ENCODE measurements at regions not wholly inside any gene's neighbourhood (a gene's known extent, or its start where the extent isn't known, plus 50 kb on each side); places are given as distances from the start of the nearest gene placed in this dataset.

DNA sequence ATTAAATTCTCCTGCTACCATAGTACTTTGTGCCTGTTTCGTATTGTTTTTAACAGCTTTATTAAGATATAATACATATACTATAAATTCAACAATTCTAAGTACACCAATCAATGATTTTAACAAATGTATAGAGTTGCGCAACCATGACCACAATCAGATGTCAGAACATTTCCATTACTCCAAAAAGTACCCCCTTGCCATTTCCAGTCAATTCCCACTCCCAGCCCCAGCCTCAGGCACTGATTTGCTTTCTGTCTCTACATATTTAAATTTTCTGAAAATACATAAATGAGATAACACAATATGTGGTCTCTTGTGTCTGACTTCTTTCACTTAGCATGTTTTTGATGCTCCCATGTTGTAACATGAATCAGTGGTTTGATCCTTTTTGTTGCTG, 193.9 kb downstream of the FIGN start:
- DNase-seq (ENCODE audit: low spot score), result no peak

GRCh38 chr2:163541495-163541894, 194.3 kb downstream of the FIGN start:
- no peak for DNase-seq (ENCODE audit: low spot score)

- no peak for DNase-seq (ENCODE audit: low spot score)
These were observed 207.1 kb downstream of the FIGN start for GRCh38 chr2:163528640-163529217.

GRCh38 chr2:163527381-163527780, 208.4 kb downstream of the FIGN start:
- DNase-seq (ENCODE audit: low spot score), result no peak

DNA sequence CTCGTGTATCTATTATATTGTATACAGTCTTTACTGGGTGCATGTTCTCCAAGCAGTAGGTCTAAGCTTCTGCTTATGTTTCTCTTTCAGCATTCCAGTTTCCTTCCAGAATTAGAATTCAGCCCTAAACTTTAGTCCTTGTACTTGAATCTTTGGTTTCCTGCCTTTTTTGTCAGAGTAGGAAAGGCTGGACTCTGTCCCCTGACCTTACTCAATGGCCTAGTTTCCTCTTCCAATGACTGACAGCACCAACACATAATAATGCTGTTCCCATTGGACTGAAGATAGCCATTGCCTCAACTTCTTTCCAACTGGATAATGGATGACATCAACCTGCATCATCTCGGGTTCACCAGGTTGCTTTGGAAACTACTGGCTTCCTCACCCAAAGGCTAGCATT, 217.0 kb downstream of the FIGN start:
- DNase-seq (ENCODE audit: low spot score), result no peak

DNA sequence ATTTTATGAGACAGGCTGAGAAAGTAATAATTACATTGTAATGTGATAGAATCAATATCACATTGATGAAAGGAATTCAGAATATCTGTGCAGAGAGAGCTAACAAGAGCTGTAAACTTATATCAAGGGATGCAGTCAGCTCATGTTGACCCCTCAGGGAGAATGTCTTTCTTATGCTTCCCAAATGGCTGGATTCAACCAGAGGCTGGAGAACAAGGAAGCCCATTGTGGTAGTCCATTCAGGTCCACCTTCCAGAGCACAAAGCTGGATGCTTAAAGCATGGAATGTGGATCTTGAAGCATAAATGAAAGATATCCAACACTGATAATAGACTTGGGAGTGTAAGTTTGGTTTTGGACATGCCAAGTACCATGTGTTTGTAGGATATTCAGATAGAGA, 220.0 kb downstream of the FIGN start:
- DNase-seq (ENCODE audit: low spot score), result no peak

GRCh38 chr2:163505281-163505680, 230.5 kb downstream of the FIGN start:
- DNase-seq (ENCODE audit: low spot score), result no peak

GRCh38 chr2:163493359-163494298, 242.2 kb downstream of the FIGN start:
- no peak for DNase-seq (ENCODE audit: low spot score)

- no peak for DNase-seq (ENCODE audit: low spot score)
These were observed 244.0 kb downstream of the FIGN start for GRCh38 chr2:163491850-163492249.

GRCh38 chr2:163490281-163490680, 245.5 kb downstream of the FIGN start:
- DNase-seq (ENCODE audit: low spot score), result no peak

- DNase-seq (ENCODE audit: low spot score), result no peak
These were observed 254.3 kb downstream of the FIGN start for GRCh38 chr2:163481515-163481914.

GRCh38 chr2:163479599-163479998, 256.2 kb downstream of the FIGN start:
- DNase-seq (ENCODE audit: low spot score), result no peak

- DNase-seq (ENCODE audit: low spot score), result no peak
These were observed 260.0 kb downstream of the FIGN start for GRCh38 chr2:163475815-163476214.

DNA sequence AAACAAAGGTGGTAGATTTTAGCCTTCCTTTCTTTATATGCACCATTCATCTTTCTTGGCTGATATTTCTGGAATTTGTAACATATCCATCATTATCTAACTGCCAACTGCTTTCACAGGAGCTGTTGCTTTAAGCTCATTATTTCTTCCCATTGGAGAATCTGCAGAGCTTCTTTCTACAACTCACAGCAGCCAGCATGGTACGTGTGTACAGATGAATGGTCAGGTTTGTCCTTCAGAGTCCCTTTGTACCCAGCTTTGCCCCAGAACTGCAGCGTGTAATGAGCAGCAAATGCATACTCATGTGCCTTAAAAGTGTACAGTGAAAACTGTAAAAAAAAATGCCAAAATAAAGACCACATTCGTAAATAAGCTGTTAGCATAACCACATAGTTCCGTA, 260.9 kb downstream of the FIGN start:
- no peak for DNase-seq (ENCODE audit: low spot score)

DNA sequence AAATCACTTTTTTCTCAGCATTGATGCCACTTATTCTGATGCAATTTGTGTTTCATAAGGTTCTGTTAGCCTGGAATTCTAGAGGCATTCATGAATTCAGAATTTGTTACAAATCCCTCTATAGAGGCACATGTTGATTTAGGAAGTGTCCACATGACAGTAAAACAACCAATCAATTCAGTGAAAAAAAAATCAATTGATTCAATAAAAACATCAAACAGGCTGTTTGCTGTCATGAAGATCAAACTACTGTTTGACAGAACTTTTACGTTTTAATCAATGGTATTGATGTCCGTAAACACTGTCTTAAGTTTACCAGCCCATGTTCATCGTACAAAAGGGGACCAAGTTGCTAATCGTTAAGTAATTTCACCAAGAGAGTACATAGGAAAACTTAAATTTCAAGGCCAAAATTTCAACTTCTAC, 261.5 kb downstream of the FIGN start:
- no peak for DNase-seq (ENCODE audit: low spot score)

DNA sequence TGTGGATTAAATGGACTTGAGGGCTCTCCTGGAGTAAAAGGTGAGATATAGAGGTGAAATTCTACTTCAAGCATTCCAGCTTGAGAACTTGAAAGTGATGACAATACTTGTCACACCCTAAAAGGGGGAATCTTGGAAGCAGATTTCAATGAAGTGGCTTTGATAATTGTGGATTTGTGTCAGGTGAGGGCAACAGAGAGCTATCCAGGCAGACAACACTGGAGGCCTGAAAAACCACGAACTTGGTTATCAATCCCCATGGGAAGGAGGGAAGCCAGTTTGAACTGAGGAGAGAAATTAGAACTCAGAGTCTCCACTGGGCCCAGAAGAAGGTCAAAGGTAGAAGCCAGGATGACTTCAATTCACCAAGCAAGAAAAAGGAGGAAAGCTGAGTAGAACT, 263.9 kb downstream of the FIGN start:
- no peak for DNase-seq (ENCODE audit: low spot score)

GRCh38 chr2:163469561-163469962, 266.2 kb downstream of the FIGN start:
- DNase-seq (ENCODE audit: low spot score), result no peak

DNA sequence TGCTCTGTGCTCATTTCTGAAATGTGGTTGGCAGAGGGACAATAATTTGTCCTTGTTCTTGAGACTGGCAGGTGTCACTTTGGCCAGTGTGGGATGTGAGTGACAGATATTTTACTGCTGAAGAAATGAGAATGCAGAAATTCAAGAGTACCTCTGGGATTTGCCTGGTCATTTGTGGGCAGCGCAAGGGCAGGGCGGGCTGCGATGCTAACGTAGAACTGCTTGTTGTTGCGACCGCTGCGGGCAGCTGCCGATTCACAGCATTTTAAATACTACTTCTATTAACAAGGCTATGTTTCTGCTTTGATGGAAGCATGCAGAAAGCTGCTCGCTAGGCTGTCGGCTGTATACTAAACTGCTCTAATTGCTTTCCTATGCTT, 268.6 kb downstream of the FIGN start:
- no peak for DNase-seq (ENCODE audit: low spot score)

GRCh38 chr2:163466331-163467250, 269.2 kb downstream of the FIGN start:
- DNase-seq (ENCODE audit: low spot score), result no peak

- peak; percentile 8 for DNase-seq (ENCODE audit: low spot score)
These were observed 270.4 kb downstream of the FIGN start for GRCh38 chr2:163465440-163465839.

DNA sequence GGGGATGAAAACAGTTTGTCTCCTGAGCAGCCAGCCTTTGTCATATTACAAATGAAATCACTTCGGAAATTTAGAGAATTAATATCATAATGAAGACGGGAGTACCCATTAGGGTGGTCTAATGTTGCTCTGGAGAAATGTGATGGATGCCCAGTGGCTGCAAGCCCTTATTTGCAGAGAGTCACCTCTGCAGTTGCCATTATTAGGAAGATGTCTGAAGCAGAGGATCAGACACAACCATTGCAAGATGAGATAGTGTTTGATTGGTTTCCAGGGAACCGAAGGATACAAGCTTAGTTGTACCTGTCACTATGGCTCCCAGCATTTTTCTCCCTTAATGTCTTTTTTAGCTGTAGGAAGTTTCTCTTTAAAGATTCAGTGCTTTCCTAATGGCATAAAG, 272.4 kb downstream of the FIGN start:
- DNase-seq (ENCODE audit: low spot score), result no peak

- no peak for DNase-seq (ENCODE audit: low spot score)
These were observed 272.8 kb downstream of the FIGN start for GRCh38 chr2:163462993-163463392.

- DNase-seq (ENCODE audit: low spot score), result no peak
These were observed 275.8 kb downstream of the FIGN start for GRCh38 chr2:163459986-163460385.

Measured in AG08396 (cell line).